ENCODE measurements at regions not wholly inside any gene's neighbourhood (a gene's known extent, or its start where the extent isn't known, plus 50 kb on each side); places are given as distances from the start of the nearest gene placed in this dataset.

GRCh38 chr13:78759704-78760103 is 100.7 kb upstream of the OBI1 start:
- ChIA-PET CTCF (no interaction called here), POLR2A (interaction anchor here (0.5 kb wide), 1 partner anchor 895 kb away, joined by 10 read pairs; no protein-coding TSS in a partner anchor)
- TF ChIP-seq POLR2AphosphoS5 (IDR thresholded peaks at IDR 0.05; ENCODE audit: low read depth, low read length) = no peak
- no peak for TF ChIP-seq REST (IDR thresholded peaks at IDR 0.05; ENCODE audit: insufficient read depth in 1 of 2, low read depth in 2 of 2, low read length in 1 of 2)
- TF ChIP-seq TCF7L2 (IDR thresholded peaks at IDR 0.05; ENCODE audit: low read depth, low read length) = no peak
- TF ChIP-seq SIN3A (IDR thresholded peaks at IDR 0.05; ENCODE audit: borderline replicate concordance, insufficient read depth, low read depth, low read length) = no peak
- peak; percentile 16; the same call in 1 of the 2 replicates for TF ChIP-seq CTCF (IDR thresholded peaks at IDR 0.05)
- no peaks in the 10 kb centered on the region for H3K9me3 ChIP-seq (ENCODE audit: control insufficient read depth, insufficient read depth, low read depth, low read length)
- no peak overlapping the region for H3K4me3 ChIP-seq (ENCODE audit: low read depth in 2 of 2, low read length in 2 of 2)
- in situ Hi-C loops (cut with HindIII; ENCODE audit: low pct_unique_long_range_greater_than_20kb, low sequenced_read_pairs) = no loop called here
- ATAC-seq (no peak), DNase-seq (ENCODE audit: low read depth, low spot score) (no peak)
- no peaks in the 10 kb centered on the region for H3K27me3 ChIP-seq (ENCODE audit: control insufficient read depth, insufficient read depth, low read length)
- intact Hi-C loops (cut with micrococcal nuclease; ENCODE audit: unreplicated experiment) = no loop called here
- H3K4me1 ChIP-seq (ENCODE audit: control insufficient read depth, insufficient read depth, low read length) = no peaks in the 10 kb centered on the region
- no TSS peak for BruUV-seq (replicated peaks)
- H3K36me3 ChIP-seq (ENCODE audit: control insufficient read depth, insufficient read depth, low read length) = no peaks in the 10 kb centered on the region
- H3K27ac ChIP-seq (ENCODE audit: low read length) = no peak overlapping the region

- no peak for DNase-seq (ENCODE audit: low read depth, low spot score)
- Histone ChIP-seq H3K4me3 (ENCODE audit: low read depth in 2 of 2, low read length in 2 of 2) (no peak overlapping the region), H3K36me3 (ENCODE audit: control insufficient read depth, insufficient read depth, low read length) (no peaks in the 10 kb centered on the region), H3K9me3 (ENCODE audit: control insufficient read depth, insufficient read depth, low read depth, low read length) (no peaks in the 10 kb centered on the region), H3K4me1 (ENCODE audit: control insufficient read depth, insufficient read depth, low read length) (no peaks in the 10 kb centered on the region), H3K27ac (ENCODE audit: low read length) (no peak overlapping the region), H3K27me3 (ENCODE audit: control insufficient read depth, insufficient read depth, low read length) (no peaks in the 10 kb centered on the region)
- no peak for ATAC-seq
- BruUV-seq (replicated peaks) = no TSS peak
- TF ChIP-seq REST (IDR thresholded peaks at IDR 0.05; ENCODE audit: insufficient read depth in 1 of 2, low read depth in 2 of 2, low read length in 1 of 2) (no peak), CTCF (IDR thresholded peaks at IDR 0.05) (no peak), SIN3A (IDR thresholded peaks at IDR 0.05; ENCODE audit: borderline replicate concordance, insufficient read depth, low read depth, low read length) (no peak)
- in situ Hi-C loops (cut with HindIII; ENCODE audit: low pct_unique_long_range_greater_than_20kb, low sequenced_read_pairs) = no loop called here
- ChIA-PET POLR2A (no interaction called here), CTCF (no interaction called here)
- intact Hi-C loops (cut with micrococcal nuclease; ENCODE audit: unreplicated experiment) = no loop called here
Measured at GRCh38 chr13:78758549-78758948, 99.6 kb upstream of the OBI1 start.

Measured in Panc1 (cell line).